GM18502 (cell line): ENCODE measurements at regions not wholly inside any gene's neighbourhood (a gene's known extent, or its start where the extent isn't known, plus 50 kb on each side); places are given as distances from the start of the nearest gene placed in this dataset.

Experiments used
- ATAC-seq: cut with Tn5 transposase; IDR thresholded peaks from one replicate; pipeline ENCODE4 v1.9.1; 2021; ENCODE audit warnings: mild to moderate bottlenecking; ENCODE audit not compliant: unreplicated experiment, poor library complexity

DNA sequence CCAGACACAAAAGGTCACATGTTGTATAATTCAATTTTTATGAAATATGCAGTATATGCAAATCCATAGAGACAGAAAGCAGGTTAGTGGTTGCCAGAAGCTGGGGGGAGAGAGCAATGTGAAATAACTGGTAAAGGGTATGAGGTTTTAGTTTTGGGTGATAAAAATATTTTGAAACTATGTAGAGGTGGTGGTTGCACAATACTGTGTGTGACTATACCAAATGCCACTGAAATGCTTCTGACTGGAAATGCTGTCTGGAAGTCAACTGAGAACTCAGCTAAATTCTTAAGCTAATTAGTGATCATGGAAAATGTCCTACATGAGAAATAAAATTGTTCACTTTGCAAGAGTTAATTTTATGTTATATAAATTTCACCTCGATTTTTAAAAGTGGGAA, 65.3 kb upstream of the RXFP2 start:
- no peak for ATAC-seq

GRCh38 chr13:31675440-31675953, 63.8 kb upstream of the RXFP2 start:
- no peak for ATAC-seq

DNA sequence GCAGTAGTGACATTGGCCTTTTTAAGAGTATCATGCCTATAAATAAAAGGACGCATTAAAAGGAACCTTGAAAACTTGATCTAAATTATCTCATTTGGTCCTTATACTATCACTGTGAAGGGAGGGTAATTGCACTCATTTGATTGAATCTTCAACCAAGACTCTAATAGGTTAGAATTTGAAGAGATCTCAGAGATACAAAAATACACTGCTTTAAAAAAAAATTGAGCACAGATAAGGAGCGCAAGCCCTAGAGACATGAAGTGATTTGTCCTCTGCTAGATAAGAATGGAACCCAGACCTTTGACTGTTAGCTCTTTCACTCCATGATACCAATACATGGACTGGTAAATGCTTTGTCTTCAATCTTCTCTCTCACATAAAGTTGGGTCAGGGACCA, 58.2 kb upstream of the RXFP2 start:
- no peak for ATAC-seq

GRCh38 chr13:31684466-31684865, 54.9 kb upstream of the RXFP2 start:
- no peak for ATAC-seq

DNA sequence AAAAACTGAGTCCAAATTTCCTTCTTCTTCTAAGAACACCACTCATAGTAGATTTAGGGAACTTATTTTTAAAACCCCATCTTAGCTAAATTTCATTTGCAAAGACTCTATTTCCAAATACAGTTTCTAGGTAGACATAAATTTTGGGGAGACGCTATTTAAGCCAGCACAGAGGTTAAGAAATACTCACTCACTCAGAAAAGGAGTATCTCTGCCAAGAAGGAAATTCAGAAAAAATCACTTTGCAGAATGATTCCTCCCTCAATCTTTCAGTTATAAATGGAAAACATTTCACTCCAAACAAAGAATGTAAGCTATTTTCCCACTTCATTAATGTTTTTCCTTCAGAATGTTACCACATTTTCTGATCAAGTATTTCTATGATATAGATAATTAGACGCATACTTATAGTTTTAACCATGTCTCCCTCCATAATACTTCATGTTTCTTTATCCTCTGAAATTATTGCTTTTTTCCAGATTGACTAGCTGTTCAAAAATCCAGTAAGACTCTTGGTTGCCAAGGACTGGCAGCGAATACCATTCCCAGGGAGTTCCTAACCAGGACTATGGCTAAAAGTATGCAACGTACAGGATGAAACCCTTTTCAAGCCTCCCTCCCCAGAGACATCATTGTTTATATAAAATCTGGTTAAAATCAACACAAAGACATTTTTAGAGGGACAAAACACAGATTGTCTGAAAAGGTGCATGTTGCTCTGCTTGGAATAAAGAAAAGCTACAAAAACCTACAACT, 52.5 kb upstream of the RXFP2 start:
- ATAC-seq, result no peak
